ENCODE measurements at regions not wholly inside any gene's neighbourhood (a gene's known extent, or its start where the extent isn't known, plus 50 kb on each side); places are given as distances from the start of the nearest gene placed in this dataset.

- CTCF ChIA-PET, result no interaction called here
Observed at GRCh38 chr4:79632114-79632513, 224.1 kb upstream of the GK2 start.

DNA sequence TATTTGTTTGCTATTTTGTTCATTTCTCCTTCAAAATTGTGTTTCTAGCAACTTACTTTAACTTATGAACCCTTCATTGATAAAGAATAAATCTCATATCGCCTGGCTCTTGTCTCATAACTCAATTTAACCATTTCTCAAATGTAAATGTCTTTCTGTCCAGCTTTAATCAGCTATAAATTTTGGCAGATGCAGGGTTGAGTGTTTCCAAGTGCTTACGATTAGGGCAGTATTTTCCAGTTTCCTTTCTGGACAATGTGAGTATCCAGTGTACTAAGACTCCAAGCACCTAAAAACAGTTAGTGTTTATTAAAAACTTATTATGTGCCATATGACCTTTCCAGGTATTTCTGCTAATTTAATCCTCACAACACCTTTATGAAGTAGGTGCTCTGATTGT, 218.6 kb upstream of the GK2 start:
- Histone ChIP-seq H3K4me1 (ENCODE audit: control insufficient read depth, insufficient read depth, low read length) (no peaks in the 10 kb centered on the region), H3K4me2 (ENCODE audit: control insufficient read depth, insufficient read depth) (no peak overlapping the region), H2AFZ (ENCODE audit: control insufficient read depth, low read depth, low read length) (no peak overlapping the region), H3K9me3 (replicated peaks; ENCODE audit: control insufficient read depth, insufficient read depth, low read length) (no peaks in the 10 kb centered on the region), H3K9ac (ENCODE audit: control insufficient read depth, insufficient read depth, low read length) (no peak overlapping the region), H3K79me2 (ENCODE audit: control insufficient read depth, insufficient read depth, low read length) (no peaks in the 10 kb centered on the region), H3K27ac (ENCODE audit: control insufficient read depth, insufficient read depth) (no peak overlapping the region), H3K27me3 (replicated peaks in 1 of 2; ENCODE audit: control insufficient read depth in 2 of 2, insufficient read depth in 2 of 2, low read length in 1 of 2) (no peaks in the 10 kb centered on the region), H3K36me3 (ENCODE audit: control insufficient read depth in 2 of 2, insufficient read depth in 2 of 2, low read length in 1 of 2) (no peaks in the 10 kb centered on the region), H3K4me3 (no peak overlapping the region), H4K20me1 (ENCODE audit: control insufficient read depth, insufficient read depth) (no peaks in the 10 kb centered on the region)
- POLR2A ChIA-PET, result no interaction called here
- intact Hi-C loops (cut with micrococcal nuclease; ENCODE audit: unreplicated experiment), result no loop called here
- no peak for ATAC-seq
- 19% methylated on average over 2 of the region's 2 CpGs for WGBS (ENCODE audit: insufficient coverage, insufficient replicate concordance, low lambda C conversion rate, missing lambda C conversion rate)
- no TSS peak for BruUV-seq (replicated peaks)
- in situ Hi-C loops (cut with MboI), result no loop called here
- SMC1A ChIA-PET (ENCODE audit: uncharacterized antibody, unreplicated experiment), result no interaction called here
- no peak for FAIRE-seq
- RAD21 ChIA-PET (ENCODE audit: unreplicated experiment), result no interaction called here
- DNase-seq (ENCODE audit: low read depth, low spot score), result no peak
- CTCF ChIA-PET, result no interaction called here
- TF ChIP-seq IKZF2 (IDR thresholded peaks at IDR 0.05) (no peak), NFYA (IDR thresholded peaks at IDR 0.05; ENCODE audit: borderline replicate concordance, low read depth, low read length) (no peak), CEBPB (IDR thresholded peaks at IDR 0.05; ENCODE audit: borderline replicate concordance in 1 of 2, low read depth in 2 of 2, low read length in 2 of 2) (no peak), RELB (IDR thresholded peaks at IDR 0.05; ENCODE audit: low read depth) (no peak)
- TF ChIP-seq, protein P1, sequence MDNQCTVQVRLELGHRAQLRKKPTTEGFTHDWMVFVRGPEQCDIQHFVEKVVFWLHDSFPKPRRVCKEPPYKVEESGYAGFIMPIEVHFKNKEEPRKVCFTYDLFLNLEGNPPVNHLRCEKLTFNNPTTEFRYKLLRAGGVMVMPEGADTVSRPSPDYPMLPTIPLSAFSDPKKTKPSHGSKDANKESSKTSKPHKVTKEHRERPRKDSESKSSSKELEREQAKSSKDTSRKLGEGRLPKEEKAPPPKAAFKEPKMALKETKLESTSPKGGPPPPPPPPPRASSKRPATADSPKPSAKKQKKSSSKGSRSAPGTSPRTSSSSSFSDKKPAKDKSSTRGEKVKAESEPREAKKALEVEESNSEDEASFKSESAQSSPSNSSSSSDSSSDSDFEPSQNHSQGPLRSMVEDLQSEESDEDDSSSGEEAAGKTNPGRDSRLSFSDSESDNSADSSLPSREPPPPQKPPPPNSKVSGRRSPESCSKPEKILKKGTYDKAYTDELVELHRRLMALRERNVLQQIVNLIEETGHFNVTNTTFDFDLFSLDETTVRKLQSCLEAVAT (IDR thresholded peaks at IDR 0.05), result no peak
- TF ChIP-seq, protein P2, sequence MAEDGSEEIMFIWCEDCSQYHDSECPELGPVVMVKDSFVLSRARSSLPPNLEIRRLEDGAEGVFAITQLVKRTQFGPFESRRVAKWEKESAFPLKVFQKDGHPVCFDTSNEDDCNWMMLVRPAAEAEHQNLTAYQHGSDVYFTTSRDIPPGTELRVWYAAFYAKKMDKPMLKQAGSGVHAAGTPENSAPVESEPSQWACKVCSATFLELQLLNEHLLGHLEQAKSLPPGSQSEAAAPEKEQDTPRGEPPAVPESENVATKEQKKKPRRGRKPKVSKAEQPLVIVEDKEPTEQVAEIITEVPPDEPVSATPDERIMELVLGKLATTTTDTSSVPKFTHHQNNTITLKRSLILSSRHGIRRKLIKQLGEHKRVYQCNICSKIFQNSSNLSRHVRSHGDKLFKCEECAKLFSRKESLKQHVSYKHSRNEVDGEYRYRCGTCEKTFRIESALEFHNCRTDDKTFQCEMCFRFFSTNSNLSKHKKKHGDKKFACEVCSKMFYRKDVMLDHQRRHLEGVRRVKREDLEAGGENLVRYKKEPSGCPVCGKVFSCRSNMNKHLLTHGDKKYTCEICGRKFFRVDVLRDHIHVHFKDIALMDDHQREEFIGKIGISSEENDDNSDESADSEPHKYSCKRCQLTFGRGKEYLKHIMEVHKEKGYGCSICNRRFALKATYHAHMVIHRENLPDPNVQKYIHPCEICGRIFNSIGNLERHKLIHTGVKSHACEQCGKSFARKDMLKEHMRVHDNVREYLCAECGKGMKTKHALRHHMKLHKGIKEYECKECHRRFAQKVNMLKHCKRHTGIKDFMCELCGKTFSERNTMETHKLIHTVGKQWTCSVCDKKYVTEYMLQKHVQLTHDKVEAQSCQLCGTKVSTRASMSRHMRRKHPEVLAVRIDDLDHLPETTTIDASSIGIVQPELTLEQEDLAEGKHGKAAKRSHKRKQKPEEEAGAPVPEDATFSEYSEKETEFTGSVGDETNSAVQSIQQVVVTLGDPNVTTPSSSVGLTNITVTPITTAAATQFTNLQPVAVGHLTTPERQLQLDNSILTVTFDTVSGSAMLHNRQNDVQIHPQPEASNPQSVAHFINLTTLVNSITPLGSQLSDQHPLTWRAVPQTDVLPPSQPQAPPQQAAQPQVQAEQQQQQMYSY (CRISPR knock-in tag; IDR thresholded peaks at IDR 0.05), result no peak

More at GRCh38 chr4:79632114-79632513, 224.1 kb upstream of the GK2 start:
- Histone ChIP-seq H4K20me1 (ENCODE audit: control insufficient read depth, insufficient read depth) (no peaks in the 10 kb centered on the region), H3K4me3 (no peak overlapping the region), H3K27ac (ENCODE audit: control insufficient read depth, insufficient read depth) (no peak overlapping the region), H3K27me3 (replicated peaks in 1 of 2; ENCODE audit: control insufficient read depth in 2 of 2, insufficient read depth in 2 of 2, low read length in 1 of 2) (no peaks in the 10 kb centered on the region), H3K4me2 (ENCODE audit: control insufficient read depth, insufficient read depth) (no peak overlapping the region), H3K79me2 (ENCODE audit: control insufficient read depth, insufficient read depth, low read length) (no peaks in the 10 kb centered on the region), H3K36me3 (ENCODE audit: control insufficient read depth in 2 of 2, insufficient read depth in 2 of 2, low read length in 1 of 2) (no peaks in the 10 kb centered on the region), H3K4me1 (ENCODE audit: control insufficient read depth, insufficient read depth, low read length) (no peaks in the 10 kb centered on the region), H3K9me3 (replicated peaks; ENCODE audit: control insufficient read depth, insufficient read depth, low read length) (no peaks in the 10 kb centered on the region), H2AFZ (ENCODE audit: control insufficient read depth, low read depth, low read length) (no peak overlapping the region), H3K9ac (ENCODE audit: control insufficient read depth, insufficient read depth, low read length) (no peak overlapping the region)
- TF ChIP-seq, protein P3, sequence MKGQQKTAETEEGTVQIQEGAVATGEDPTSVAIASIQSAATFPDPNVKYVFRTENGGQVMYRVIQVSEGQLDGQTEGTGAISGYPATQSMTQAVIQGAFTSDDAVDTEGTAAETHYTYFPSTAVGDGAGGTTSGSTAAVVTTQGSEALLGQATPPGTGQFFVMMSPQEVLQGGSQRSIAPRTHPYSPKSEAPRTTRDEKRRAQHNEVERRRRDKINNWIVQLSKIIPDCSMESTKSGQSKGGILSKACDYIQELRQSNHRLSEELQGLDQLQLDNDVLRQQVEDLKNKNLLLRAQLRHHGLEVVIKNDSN (IDR thresholded peaks at IDR 0.05; ENCODE audit: borderline replicate concordance, extremely low read length, insufficient read depth, low read depth, low read length), result no peak
- TF ChIP-seq KAT2A (conservative IDR thresholded peaks at IDR 0.05; ENCODE audit: control insufficient read depth, low read depth, low read length), result no peak
- no peak for TF ChIP-seq SPI1 (IDR thresholded peaks at IDR 0.05; ENCODE audit: borderline replicate concordance, insufficient read depth, low read depth, low read length)
- TF ChIP-seq HDAC6 (IDR thresholded peaks at IDR 0.05; ENCODE audit: unreplicated experiment), result no peak
- no peak for TF ChIP-seq GATAD2B (conservative IDR thresholded peaks at IDR 0.05; ENCODE audit: low read depth)
- no TSS peak for BruUV-seq (replicated peaks)
- DNase-seq (ENCODE audit: low read depth, low spot score), result no peak
- POLR2A ChIA-PET, result no interaction called here
- SMC1A ChIA-PET (ENCODE audit: uncharacterized antibody, unreplicated experiment), result interaction anchor here (0.7 kb wide), 1 partner anchor 1089 kb away, joined by 4 read pairs; no protein-coding TSS in a partner anchor
- no peak for FAIRE-seq
- WGBS (ENCODE audit: insufficient coverage, insufficient replicate concordance, low lambda C conversion rate, missing lambda C conversion rate), result 61% methylated on average over 3 of the region's 3 CpGs
- RAD21 ChIA-PET (ENCODE audit: unreplicated experiment), result interaction anchor here (0.8 kb wide), 1 partner anchor 315 kb away, joined by 3 read pairs; no protein-coding TSS in a partner anchor
- intact Hi-C loops (cut with micrococcal nuclease; ENCODE audit: unreplicated experiment), result no loop called here
- ATAC-seq, result no peak
- in situ Hi-C loops (cut with MboI), result no loop called here
